K562 (cell line): ENCODE measurements at regions not wholly inside any gene's neighbourhood (a gene's known extent, or its start where the extent isn't known, plus 50 kb on each side); places are given as distances from the start of the nearest gene placed in this dataset.

ENCODE experiments used
- HNRNPLL ChIP-seq: fragments of 200-400 bp; formaldehyde crosslinking; IDR thresholded peaks from 2 replicates; pipeline ENCODE4 v1.6.1; 2017; ENCODE audit warnings: low read length, low read depth, mild to moderate bottlenecking; ENCODE audit not compliant: poor library complexity, severe bottlenecking
- IRF2 ChIP-seq: sonication (generic); formaldehyde crosslinking; IDR thresholded peaks from 2 replicates; pipeline ENCODE4 v1.8.1; 2022; ENCODE audit warnings: mild to moderate bottlenecking, missing genetic modification reagents
- KHSRP ChIP-seq: fragments of 450-650 bp; IDR thresholded peaks from 2 replicates; pipeline ENCODE4 v1.6.1; 2017
- MEF2A ChIP-seq: IDR thresholded peaks from 2 replicates; pipeline ENCODE4 v1.6.1; 2011; ENCODE audit warnings: low read depth, mild to moderate bottlenecking, low read length, moderate library complexity; ENCODE audit not compliant: control insufficient read depth
- MXD1 ChIP-seq: fragments of 250-450 bp; sonication (Bioruptor Pico); IDR thresholded peaks from 2 replicates; pipeline ENCODE4 v1.8.0; 2021; ENCODE audit warnings: borderline replicate concordance, mild to moderate bottlenecking, moderate library complexity; ENCODE audit not compliant: poor library complexity, severe bottlenecking
- REST ChIP-seq, 2 experiments: fragments of 450-650 bp; formaldehyde crosslinking in 1 of 2; IDR thresholded peaks; 2 replicates each; pipeline versions ENCODE4 v1.4.0 to v1.6.1; 2014 to 2020; ENCODE audit warnings: mild to moderate bottlenecking in 2 of 2, borderline replicate concordance in 1 of 2, low read depth in 1 of 2
- ZBTB2 ChIP-seq: fragments of 450-650 bp; IDR thresholded peaks from 2 replicates; pipeline ENCODE4 v1.6.1; 2016; ENCODE audit warnings: antibody characterized with exemption
- ZNF140 ChIP-seq: fragments of 250-450 bp; sonication (Bioruptor Pico); IDR thresholded peaks from 2 replicates; pipeline ENCODE4 v1.8.0; 2021; ENCODE audit warnings: moderate library complexity, mild to moderate bottlenecking, inconsistent platforms
- ZNF316 ChIP-seq: fragments of 450-650 bp; IDR thresholded peaks from 2 replicates; pipeline ENCODE4 v1.6.1; 2016
- ZNF431 ChIP-seq: sonication (generic); formaldehyde crosslinking; IDR thresholded peaks from 2 replicates; pipeline ENCODE4 v1.8.0; 2022; ENCODE audit warnings: mild to moderate bottlenecking, missing genetic modification reagents
- TF ChIP-seq, protein P1 (sequence below): fragments of 250-450 bp; sonication (Bioruptor Pico); IDR thresholded peaks from 2 replicates; pipeline ENCODE4 v1.4.0; 2020

- TF ChIP-seq MXD1: no peak
- no peak for TF ChIP-seq REST (IDR thresholded peaks at IDR 0.05; ENCODE audit: borderline replicate concordance)
- TF ChIP-seq REST (CRISPR knock-in tag; IDR thresholded peaks at IDR 0.05; ENCODE audit: low read depth): no peak
- no peak for TF ChIP-seq ZNF316
- no peak for TF ChIP-seq ZBTB2
- no peak for TF ChIP-seq ZNF140
- no peak for TF ChIP-seq HNRNPLL
- TF ChIP-seq ZNF431 (CRISPR knock-in tag): no peak
- no peak for TF ChIP-seq MEF2A
- TF ChIP-seq KHSRP: no peak
- TF ChIP-seq, protein P1, sequence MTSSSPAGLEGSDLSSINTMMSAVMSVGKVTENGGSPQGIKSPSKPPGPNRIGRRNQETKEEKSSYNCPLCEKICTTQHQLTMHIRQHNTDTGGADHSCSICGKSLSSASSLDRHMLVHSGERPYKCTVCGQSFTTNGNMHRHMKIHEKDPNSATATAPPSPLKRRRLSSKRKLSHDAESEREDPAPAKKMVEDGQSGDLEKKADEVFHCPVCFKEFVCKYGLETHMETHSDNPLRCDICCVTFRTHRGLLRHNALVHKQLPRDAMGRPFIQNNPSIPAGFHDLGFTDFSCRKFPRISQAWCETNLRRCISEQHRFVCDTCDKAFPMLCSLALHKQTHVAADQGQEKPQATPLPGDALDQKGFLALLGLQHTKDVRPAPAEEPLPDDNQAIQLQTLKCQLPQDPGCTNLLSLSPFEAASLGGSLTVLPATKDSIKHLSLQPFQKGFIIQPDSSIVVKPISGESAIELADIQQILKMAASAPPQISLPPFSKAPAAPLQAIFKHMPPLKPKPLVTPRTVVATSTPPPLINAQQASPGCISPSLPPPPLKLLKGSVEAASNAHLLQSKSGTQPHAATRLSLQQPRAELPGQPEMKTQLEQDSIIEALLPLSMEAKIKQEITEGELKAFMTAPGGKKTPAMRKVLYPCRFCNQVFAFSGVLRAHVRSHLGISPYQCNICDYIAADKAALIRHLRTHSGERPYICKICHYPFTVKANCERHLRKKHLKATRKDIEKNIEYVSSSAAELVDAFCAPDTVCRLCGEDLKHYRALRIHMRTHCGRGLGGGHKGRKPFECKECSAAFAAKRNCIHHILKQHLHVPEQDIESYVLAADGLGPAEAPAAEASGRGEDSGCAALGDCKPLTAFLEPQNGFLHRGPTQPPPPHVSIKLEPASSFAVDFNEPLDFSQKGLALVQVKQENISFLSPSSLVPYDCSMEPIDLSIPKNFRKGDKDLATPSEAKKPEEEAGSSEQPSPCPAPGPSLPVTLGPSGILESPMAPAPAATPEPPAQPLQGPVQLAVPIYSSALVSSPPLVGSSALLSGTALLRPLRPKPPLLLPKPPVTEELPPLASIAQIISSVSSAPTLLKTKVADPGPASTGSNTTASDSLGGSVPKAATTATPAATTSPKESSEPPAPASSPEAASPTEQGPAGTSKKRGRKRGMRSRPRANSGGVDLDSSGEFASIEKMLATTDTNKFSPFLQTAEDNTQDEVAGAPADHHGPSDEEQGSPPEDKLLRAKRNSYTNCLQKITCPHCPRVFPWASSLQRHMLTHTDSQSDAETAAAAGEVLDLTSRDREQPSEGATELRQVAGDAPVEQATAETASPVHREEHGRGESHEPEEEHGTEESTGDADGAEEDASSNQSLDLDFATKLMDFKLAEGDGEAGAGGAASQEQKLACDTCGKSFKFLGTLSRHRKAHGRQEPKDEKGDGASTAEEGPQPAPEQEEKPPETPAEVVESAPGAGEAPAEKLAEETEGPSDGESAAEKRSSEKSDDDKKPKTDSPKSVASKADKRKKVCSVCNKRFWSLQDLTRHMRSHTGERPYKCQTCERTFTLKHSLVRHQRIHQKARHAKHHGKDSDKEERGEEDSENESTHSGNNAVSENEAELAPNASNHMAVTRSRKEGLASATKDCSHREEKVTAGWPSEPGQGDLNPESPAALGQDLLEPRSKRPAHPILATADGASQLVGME (CRISPR knock-in tag): no peak
- TF ChIP-seq IRF2 (CRISPR knock-in tag): no peak
Measured at GRCh38 chr15:79582650-79583049, 150.5 kb downstream of the MINAR1 start (continued).
